ENCODE measurements at regions not wholly inside any gene's neighbourhood (a gene's known extent, or its start where the extent isn't known, plus 50 kb on each side); places are given as distances from the start of the nearest gene placed in this dataset.

- no peak for DNase-seq (ENCODE audit: extremely low spot score)
- Histone ChIP-seq H3K4me3 (ENCODE audit: low read depth, low read length) (no peak overlapping the region), H3K27ac (ENCODE audit: low read depth) (no peak overlapping the region), H3K4me1 (ENCODE audit: insufficient read depth) (no peaks in the 10 kb centered on the region), H3K36me3 (ENCODE audit: insufficient read depth) (no peaks in the 10 kb centered on the region)
- 97% methylated on average over 4 of the region's 4 CpGs for WGBS
Measured at GRCh38 chr7:136163340-136163801, 186.2 kb upstream of the MTPN start.

- no peaks in the 10 kb centered on the region for H3K4me1 ChIP-seq (ENCODE audit: insufficient read depth)
- no peak overlapping the region for H3K4me3 ChIP-seq (ENCODE audit: low read depth, low read length)
- no peaks in the 10 kb centered on the region for H3K36me3 ChIP-seq (ENCODE audit: insufficient read depth)
- H3K27ac ChIP-seq (ENCODE audit: low read depth): no peak overlapping the region
- DNase-seq (ENCODE audit: extremely low spot score): no peak
- 81% methylated on average over 1 of the region's 1 CpG for WGBS
Measured at GRCh38 chr7:136150311-136150710, 173.2 kb upstream of the MTPN start.

DNA sequence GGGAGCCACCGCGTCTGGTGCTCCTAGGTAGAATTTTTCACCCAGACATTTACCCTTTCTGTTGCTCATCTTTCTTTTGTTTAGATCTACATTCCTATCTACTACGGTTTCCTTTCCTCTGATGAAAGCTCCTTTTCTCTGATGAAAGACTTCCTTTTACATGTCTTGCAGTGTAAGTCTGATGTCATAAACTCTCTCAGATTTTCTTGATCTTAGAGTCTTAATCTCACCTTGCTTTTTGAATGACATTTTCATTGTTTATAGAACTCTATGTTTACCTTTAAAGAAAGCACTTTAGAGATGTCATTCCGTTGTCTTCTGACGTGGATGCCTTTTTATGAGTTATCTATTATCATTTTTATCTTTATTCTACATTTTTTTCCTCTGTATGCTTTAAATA is 171.8 kb upstream of the MTPN start:
- Histone ChIP-seq H3K36me3 (ENCODE audit: insufficient read depth) (no peaks in the 10 kb centered on the region), H3K4me1 (ENCODE audit: insufficient read depth) (no peaks in the 10 kb centered on the region), H3K27ac (ENCODE audit: low read depth) (no peak overlapping the region), H3K4me3 (ENCODE audit: low read depth, low read length) (no peak overlapping the region)
- WGBS: 67% methylated on average over 5 of the region's 5 CpGs
- no peak for DNase-seq (ENCODE audit: extremely low spot score)

GRCh38 chr7:136146925-136147324 is 169.8 kb upstream of the MTPN start:
- 89% methylated on average over 1 of the region's 1 CpG for WGBS
- H3K4me3 ChIP-seq (ENCODE audit: low read depth, low read length): no peak overlapping the region

GRCh38 chr7:136144182-136144581 is 167.0 kb upstream of the MTPN start:
- H3K4me1 ChIP-seq (ENCODE audit: insufficient read depth): no peaks in the 10 kb centered on the region

More at GRCh38 chr7:136146925-136147324, 169.8 kb upstream of the MTPN start:
- DNase-seq (ENCODE audit: extremely low spot score): no peak
- Histone ChIP-seq H3K36me3 (ENCODE audit: insufficient read depth) (no peaks in the 10 kb centered on the region), H3K27ac (ENCODE audit: low read depth) (no peak overlapping the region), H3K4me1 (ENCODE audit: insufficient read depth) (no peaks in the 10 kb centered on the region)

GRCh38 chr7:136143271-136143670 is 166.1 kb upstream of the MTPN start:
- DNase-seq (ENCODE audit: extremely low spot score): no peak
- no peaks in the 10 kb centered on the region for H3K36me3 ChIP-seq (ENCODE audit: insufficient read depth)
- H3K4me1 ChIP-seq (ENCODE audit: insufficient read depth): no peaks in the 10 kb centered on the region
- no peak overlapping the region for H3K4me3 ChIP-seq (ENCODE audit: low read depth, low read length)
- H3K27ac ChIP-seq (ENCODE audit: low read depth): no peak overlapping the region

More at GRCh38 chr7:136144182-136144581, 167.0 kb upstream of the MTPN start:
- no peak for DNase-seq (ENCODE audit: extremely low spot score)
- Histone ChIP-seq H3K27ac (ENCODE audit: low read depth) (no peak overlapping the region), H3K36me3 (ENCODE audit: insufficient read depth) (no peaks in the 10 kb centered on the region), H3K4me3 (ENCODE audit: low read depth, low read length) (no peak overlapping the region)
- 77% methylated on average over 2 of the region's 2 CpGs for WGBS

- Histone ChIP-seq H3K4me3 (ENCODE audit: low read depth, low read length) (no peak overlapping the region), H3K36me3 (ENCODE audit: insufficient read depth) (no peaks in the 10 kb centered on the region), H3K27ac (ENCODE audit: low read depth) (no peak overlapping the region), H3K4me1 (ENCODE audit: insufficient read depth) (no peaks in the 10 kb centered on the region)
- no peak for DNase-seq (ENCODE audit: extremely low spot score)
- 94% methylated on average over 2 of the region's 2 CpGs for WGBS
Measured at GRCh38 chr7:136142583-136142982, 165.4 kb upstream of the MTPN start.

DNA sequence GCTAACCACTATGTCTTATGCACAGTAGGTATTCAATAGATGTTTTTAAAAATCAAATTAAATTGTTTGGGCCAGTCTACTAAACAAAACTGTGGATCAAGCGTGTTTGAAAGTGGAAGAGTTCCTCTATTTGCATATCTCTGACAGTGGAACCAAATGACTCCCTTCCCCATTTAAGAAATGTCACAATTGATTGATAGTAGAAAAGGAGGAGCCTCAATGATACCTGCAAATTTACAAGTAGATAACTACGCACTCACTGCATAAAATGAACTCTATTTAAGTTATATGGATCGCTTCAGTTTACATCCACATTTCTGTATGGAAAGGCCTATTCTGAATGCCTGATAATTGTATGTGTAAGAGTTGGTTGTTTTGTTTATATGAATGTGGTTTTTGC is 163.3 kb upstream of the MTPN start:
- H3K4me3 ChIP-seq (ENCODE audit: low read depth, low read length): no peak overlapping the region
- H3K4me1 ChIP-seq (ENCODE audit: insufficient read depth): no peaks in the 10 kb centered on the region
- DNase-seq (ENCODE audit: extremely low spot score): no peak
- 98% methylated on average over 3 of the region's 3 CpGs for WGBS
- no peak overlapping the region for H3K27ac ChIP-seq (ENCODE audit: low read depth)
- no peaks in the 10 kb centered on the region for H3K36me3 ChIP-seq (ENCODE audit: insufficient read depth)

DNA sequence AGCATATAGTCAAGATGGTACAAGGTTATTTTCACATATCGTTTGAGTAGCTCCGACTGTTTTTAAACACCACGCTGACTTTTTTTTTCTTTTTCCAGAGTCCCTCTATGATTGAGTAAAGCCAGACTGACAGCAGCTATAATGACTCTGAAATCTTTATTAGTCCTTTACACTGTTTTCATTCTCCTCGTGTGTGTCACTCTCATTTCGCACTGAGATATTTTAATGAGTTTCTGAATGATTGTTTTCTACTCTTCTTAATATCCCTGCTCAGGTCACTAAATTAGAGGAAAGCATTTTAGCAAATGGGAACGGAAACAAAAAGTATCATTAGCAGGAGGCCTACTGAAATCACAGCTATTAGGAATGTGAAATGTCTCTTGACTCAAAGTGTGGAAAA is 162.3 kb upstream of the MTPN start:
- no peak for DNase-seq (ENCODE audit: extremely low spot score)
- WGBS: 65% methylated on average over 6 of the region's 6 CpGs
- Histone ChIP-seq H3K27ac (ENCODE audit: low read depth) (no peak overlapping the region), H3K36me3 (ENCODE audit: insufficient read depth) (no peaks in the 10 kb centered on the region), H3K4me3 (ENCODE audit: low read depth, low read length) (no peak overlapping the region), H3K4me1 (ENCODE audit: insufficient read depth) (no peaks in the 10 kb centered on the region)

DNA sequence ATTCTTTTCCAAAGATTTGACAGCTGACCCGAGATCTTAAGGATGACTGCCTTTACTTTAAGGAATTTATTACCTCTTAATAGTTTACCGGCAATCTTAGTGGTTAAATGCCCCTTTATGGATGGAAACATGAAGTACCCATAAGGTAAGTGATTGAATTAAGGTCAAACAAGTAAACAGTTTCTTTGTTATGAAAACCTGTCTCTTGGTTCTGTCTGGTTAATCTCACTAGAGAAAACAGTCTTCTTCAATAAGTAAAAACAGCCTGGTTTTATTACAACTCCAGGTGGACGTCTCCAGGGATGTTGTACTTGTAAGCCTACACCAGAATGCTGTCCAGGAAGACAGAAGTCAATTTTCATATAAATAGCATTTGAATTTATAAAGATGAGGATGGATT is 161.8 kb upstream of the MTPN start:
- Histone ChIP-seq H3K4me3 (ENCODE audit: low read depth, low read length) (no peak overlapping the region), H3K27ac (ENCODE audit: low read depth) (no peak overlapping the region), H3K4me1 (ENCODE audit: insufficient read depth) (no peaks in the 10 kb centered on the region), H3K36me3 (ENCODE audit: insufficient read depth) (no peaks in the 10 kb centered on the region)
- 66% methylated on average over 3 of the region's 3 CpGs for WGBS
- no peak for DNase-seq (ENCODE audit: extremely low spot score)

DNA sequence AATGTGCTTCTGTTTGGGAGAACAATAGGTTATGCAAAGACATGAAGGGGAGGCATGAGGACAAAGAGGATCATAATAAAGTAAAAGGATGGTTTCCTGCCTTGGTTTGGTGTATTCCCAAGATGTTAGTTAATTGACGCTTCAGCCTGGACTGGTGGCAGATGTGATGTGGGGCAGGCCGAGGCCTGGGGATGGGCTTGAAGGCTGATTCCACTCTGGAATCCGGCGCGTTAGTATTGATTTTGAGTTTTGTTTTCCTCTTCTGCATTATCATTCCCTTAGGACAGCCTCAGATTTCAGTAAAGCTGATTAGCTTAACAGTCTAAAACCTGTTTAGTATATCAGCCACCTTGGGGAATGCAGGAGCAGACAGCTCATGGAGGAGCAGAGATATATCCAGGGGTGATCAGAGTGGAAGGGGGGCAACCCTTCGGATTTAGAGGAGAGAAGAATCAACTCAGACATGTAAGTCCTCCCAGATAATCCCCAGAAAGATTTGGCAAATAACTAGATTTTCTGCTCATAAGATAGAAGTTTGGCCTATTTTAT is 159.8 kb upstream of the MTPN start:
- Histone ChIP-seq H3K36me3 (ENCODE audit: insufficient read depth) (no peaks in the 10 kb centered on the region), H3K4me3 (ENCODE audit: low read depth, low read length) (no peak overlapping the region), H3K27ac (ENCODE audit: low read depth) (no peak overlapping the region), H3K4me1 (ENCODE audit: insufficient read depth) (no peaks in the 10 kb centered on the region)
- 83% methylated on average over 6 of the region's 6 CpGs for WGBS
- DNase-seq (ENCODE audit: extremely low spot score): no peak

DNA sequence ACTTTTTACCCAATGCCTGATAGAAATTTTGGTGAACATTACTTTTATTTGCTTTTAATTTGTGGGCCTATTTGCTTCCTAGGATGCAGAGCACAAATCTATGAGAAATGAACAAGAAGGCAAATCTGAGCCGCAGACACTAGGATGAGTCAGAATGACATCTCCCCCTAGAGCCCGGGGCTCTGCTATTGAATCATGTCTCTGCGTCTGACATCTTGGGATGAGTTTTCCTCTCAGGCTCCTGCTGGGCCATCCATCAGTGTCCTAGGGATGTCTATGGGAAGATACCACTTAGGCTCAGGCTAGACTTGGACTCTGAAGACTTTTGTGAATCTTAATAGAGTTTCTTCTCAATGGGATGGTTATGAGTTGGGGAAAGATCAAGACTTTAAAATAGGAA is 157.3 kb upstream of the MTPN start:
- Histone ChIP-seq H3K36me3 (ENCODE audit: insufficient read depth) (no peaks in the 10 kb centered on the region), H3K4me3 (ENCODE audit: low read depth, low read length) (no peak overlapping the region), H3K4me1 (ENCODE audit: insufficient read depth) (no peaks in the 10 kb centered on the region), H3K27ac (ENCODE audit: low read depth) (no peak overlapping the region)
- no peak for DNase-seq (ENCODE audit: extremely low spot score)
- 86% methylated on average over 3 of the region's 3 CpGs for WGBS

DNA sequence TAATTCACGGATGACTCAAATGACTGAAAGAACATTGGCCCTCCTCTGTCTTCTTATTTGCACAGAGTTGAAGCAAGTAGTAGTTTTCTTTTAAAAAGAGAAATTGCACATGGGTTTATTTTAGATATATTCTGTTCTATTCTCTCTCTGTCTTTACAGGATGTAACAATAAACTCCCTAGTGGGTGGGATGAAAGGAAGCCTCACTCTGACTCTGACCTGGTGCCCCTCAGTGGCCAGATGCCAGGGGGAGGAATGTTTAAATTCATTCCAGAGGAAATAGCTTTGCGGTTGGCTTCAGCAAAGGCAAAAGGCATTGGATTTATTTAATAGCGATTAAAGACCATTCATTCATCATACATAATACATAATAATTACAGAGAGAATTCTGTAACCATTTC is 156.4 kb upstream of the MTPN start:
- H3K4me1 ChIP-seq (ENCODE audit: insufficient read depth): no peaks in the 10 kb centered on the region
- no peak for DNase-seq (ENCODE audit: extremely low spot score)
- H3K4me3 ChIP-seq (ENCODE audit: low read depth, low read length): no peak overlapping the region
- 59% methylated on average over 3 of the region's 3 CpGs for WGBS
- H3K36me3 ChIP-seq (ENCODE audit: insufficient read depth): no peaks in the 10 kb centered on the region
- H3K27ac ChIP-seq (ENCODE audit: low read depth): no peak overlapping the region

DNA sequence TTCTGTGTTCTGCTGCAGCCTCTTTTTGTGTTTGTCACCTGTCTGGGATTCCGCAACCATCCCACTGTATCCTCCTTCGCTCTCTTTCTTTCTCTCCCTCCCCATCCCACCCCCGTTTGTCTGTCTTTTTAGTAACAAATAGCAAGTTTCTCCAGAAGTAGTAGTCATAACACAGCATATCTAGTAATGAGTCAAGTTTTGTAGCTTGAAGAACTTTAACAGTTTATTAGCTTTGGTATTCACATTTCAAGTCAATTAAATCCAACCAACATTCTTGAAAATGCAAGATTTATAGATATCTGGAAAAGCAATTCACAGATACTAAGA is 154.1 kb upstream of the MTPN start:
- no peaks in the 10 kb centered on the region for H3K36me3 ChIP-seq (ENCODE audit: insufficient read depth)
- no peaks in the 10 kb centered on the region for H3K4me1 ChIP-seq (ENCODE audit: insufficient read depth)
- 90% methylated on average over 3 of the region's 3 CpGs for WGBS
- DNase-seq (ENCODE audit: extremely low spot score): no peak
- H3K4me3 ChIP-seq (ENCODE audit: low read depth, low read length): no peak overlapping the region
- H3K27ac ChIP-seq (ENCODE audit: low read depth): no peak overlapping the region
